GM03348 (cell line): ENCODE measurements at regions not wholly inside any gene's neighbourhood (a gene's known extent, or its start where the extent isn't known, plus 50 kb on each side); places are given as distances from the start of the nearest gene placed in this dataset.

Source experiments
- DNase-seq: peaks from one replicate; pipeline ENCODE4 v3.0.0; 2012; ENCODE audit warnings: low spot score

- no peak for DNase-seq
Observed at GRCh38 chr10:84798312-84798711, 469.9 kb downstream of the CCSER2 start.

- DNase-seq: no peak
Observed at GRCh38 chr10:84801156-84801555, 472.8 kb downstream of the CCSER2 start.

GRCh38 chr10:84801916-84802315, 473.5 kb downstream of the CCSER2 start:
- no peak for DNase-seq

GRCh38 chr10:84805149-84805548, 476.8 kb downstream of the CCSER2 start:
- DNase-seq: no peak

- DNase-seq: no peak
Observed at GRCh38 chr10:84811113-84811512, 482.7 kb downstream of the CCSER2 start.

GRCh38 chr10:84818961-84819360, 490.6 kb downstream of the CCSER2 start:
- DNase-seq: no peak

- DNase-seq: no peak
Observed at GRCh38 chr10:84820120-84820519, 491.7 kb downstream of the CCSER2 start.

- DNase-seq: no peak
Observed at GRCh38 chr10:84820596-84820995, 492.2 kb downstream of the CCSER2 start.

- no peak for DNase-seq
Observed at GRCh38 chr10:84822931-84823630, 494.7 kb downstream of the CCSER2 start.

GRCh38 chr10:84824525-84824924, 496.1 kb downstream of the CCSER2 start:
- no peak for DNase-seq

GRCh38 chr10:84825330-84825729, 496.9 kb downstream of the CCSER2 start:
- DNase-seq: peak; percentile 66

- peak; percentile 22 for DNase-seq
Observed at GRCh38 chr10:84826704-84827103, 498.3 kb downstream of the CCSER2 start.

GRCh38 chr10:84829131-84829530, 500.7 kb downstream of the CCSER2 start:
- DNase-seq: no peak

GRCh38 chr10:84837041-84837812, 508.8 kb downstream of the CCSER2 start:
- DNase-seq: no peak

GRCh38 chr10:84837877-84838276, 509.5 kb downstream of the CCSER2 start:
- no peak for DNase-seq

- DNase-seq: no peak
Observed at GRCh38 chr10:84838851-84839250, 510.5 kb downstream of the CCSER2 start.

- DNase-seq: no peak
Observed at GRCh38 chr10:84842593-84842992, 514.2 kb downstream of the CCSER2 start.

GRCh38 chr10:84844461-84844860, 516.1 kb downstream of the CCSER2 start:
- no peak for DNase-seq

- no peak for DNase-seq
Observed at GRCh38 chr10:84845628-84846261, 517.4 kb downstream of the CCSER2 start.

GRCh38 chr10:84846658-84847316, 518.4 kb downstream of the CCSER2 start:
- DNase-seq: no peak

GRCh38 chr10:84848967-84849366, 520.6 kb downstream of the CCSER2 start:
- DNase-seq: no peak

GRCh38 chr10:84850826-84851225, 522.4 kb downstream of the CCSER2 start:
- DNase-seq: no peak

- no peak for DNase-seq
Observed at GRCh38 chr10:84854439-84854838, 526.0 kb downstream of the CCSER2 start.
